Kidney (tissue), 13 donors: ENCODE measurements at regions not wholly inside any gene's neighbourhood (a gene's known extent, or its start where the extent isn't known, plus 50 kb on each side); places are given as distances from the start of the nearest gene placed in this dataset.

Source experiments
- DNase-seq, 5 donors: peaks; one replicate each; pipeline ENCODE4 v3.0.0-alpha.2; 2013 to 2020
- FAIRE-seq: peaks from 2 replicates; lab custom pipeline; 2012; peaks lifted over from hg19 to GRCh38; lab: Jason Lieb, UNC
- H3K27ac ChIP-seq, 2 donors: one replicate each; pipeline ENCODE4 v1.7.0; 2013; ENCODE audit warnings: low read depth in 2 of 2, low read length in 2 of 2, inconsistent platforms in 1 of 2
- H3K27me3 ChIP-seq: one replicate; pipeline ENCODE4 v1.7.1; 2013; ENCODE audit warnings: low read length, inconsistent platforms; ENCODE audit not compliant: control insufficient read depth, insufficient read depth
- H3K36me3 ChIP-seq, 3 donors: one replicate each; pipeline versions ENCODE4 v1.7.0 to v1.7.1; 2013; ENCODE audit warnings: low read length in 3 of 3, control low read depth in 1 of 3, inconsistent platforms in 1 of 3; ENCODE audit not compliant: insufficient read depth in 3 of 3, control insufficient read depth in 2 of 3
- H3K4me1 ChIP-seq, 3 donors: one replicate each; pipeline versions ENCODE4 v1.7.0 to v1.7.1; 2013; ENCODE audit warnings: low read length in 3 of 3, inconsistent platforms in 1 of 3, low read depth in 1 of 3; ENCODE audit not compliant: control insufficient read depth in 2 of 3, insufficient read depth in 2 of 3
- H3K4me3 ChIP-seq, 3 donors: one replicate each; pipeline versions ENCODE4 v1.7.0 to v1.8.1; 2013; ENCODE audit warnings: low read length in 3 of 3, control low read depth in 1 of 3, inconsistent platforms in 1 of 3
- H3K9ac ChIP-seq, 3 donors: one replicate each; pipeline versions ENCODE4 v1.7.0 to v1.7.1; 2013; ENCODE audit warnings: low read length in 3 of 3, control low read depth in 1 of 3, inconsistent platforms in 1 of 3
- H3K9me3 ChIP-seq, 3 donors: one replicate each; pipeline versions ENCODE4 v1.7.0 to v1.7.1; 2013; ENCODE audit warnings: low read length in 3 of 3, control low read depth in 1 of 3, inconsistent platforms in 1 of 3; ENCODE audit not compliant: control insufficient read depth in 2 of 3, insufficient read depth in 1 of 3
- intact Hi-C: fragments of 100-400 bp; cut with DNase I; formaldehyde crosslinking; loops from one replicate; pipeline ENCODE4 v1.11.1; 2022
- TF ChIP-seq, protein P1 (sequence below): IDR thresholded peaks from 3 replicates; pipeline ENCODE4 v1.5.1; 2012; ENCODE audit warnings: mild to moderate bottlenecking, moderate library complexity, borderline replicate concordance; ENCODE audit not compliant: insufficient read depth; ENCODE audit errors: extremely low read depth
- donor health status: control.
- donor health status: control.
- donor health status: control.
- donor health status: control.
- donor health status: control.
- donor health status: DM: yes; HTN: yes; CAD: no.
- donor health status: Normal renal cell carcinoma (clear cell type).

DNA sequence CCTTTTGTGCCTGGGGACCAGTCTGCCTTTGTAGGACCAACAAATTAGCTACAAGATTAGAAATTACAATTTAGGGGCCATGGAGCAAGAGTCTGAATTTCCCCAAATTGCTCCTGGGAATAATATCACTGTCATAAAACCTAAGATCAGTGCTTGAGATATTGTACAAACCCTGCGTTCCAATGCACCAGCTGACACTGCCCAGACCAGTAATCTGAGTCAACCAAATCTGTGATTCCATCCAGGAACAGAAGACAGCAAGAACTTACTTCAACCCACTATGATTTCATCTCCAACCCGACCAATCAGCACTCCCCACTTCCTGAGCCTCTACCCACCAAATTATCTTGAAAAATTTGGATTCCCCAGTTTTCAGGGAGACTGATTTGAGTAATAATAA is 1305.0 kb upstream of the NRXN1 start:
- DNase-seq (no peak), FAIRE-seq (no peak)
- no peak overlapping the region for H3K9ac ChIP-seq
- no peak overlapping the region for H3K4me3 ChIP-seq
- H3K27me3 ChIP-seq, result no peaks in the 10 kb centered on the region
- H3K27ac ChIP-seq, result no peak overlapping the region
- no peaks in the 10 kb centered on the region for H3K4me1 ChIP-seq
- H3K36me3 ChIP-seq, result no peaks in the 10 kb centered on the region
- intact Hi-C loops, result no loop called here
- no peaks in the 10 kb centered on the region for H3K9me3 ChIP-seq
- TF ChIP-seq, protein P1, sequence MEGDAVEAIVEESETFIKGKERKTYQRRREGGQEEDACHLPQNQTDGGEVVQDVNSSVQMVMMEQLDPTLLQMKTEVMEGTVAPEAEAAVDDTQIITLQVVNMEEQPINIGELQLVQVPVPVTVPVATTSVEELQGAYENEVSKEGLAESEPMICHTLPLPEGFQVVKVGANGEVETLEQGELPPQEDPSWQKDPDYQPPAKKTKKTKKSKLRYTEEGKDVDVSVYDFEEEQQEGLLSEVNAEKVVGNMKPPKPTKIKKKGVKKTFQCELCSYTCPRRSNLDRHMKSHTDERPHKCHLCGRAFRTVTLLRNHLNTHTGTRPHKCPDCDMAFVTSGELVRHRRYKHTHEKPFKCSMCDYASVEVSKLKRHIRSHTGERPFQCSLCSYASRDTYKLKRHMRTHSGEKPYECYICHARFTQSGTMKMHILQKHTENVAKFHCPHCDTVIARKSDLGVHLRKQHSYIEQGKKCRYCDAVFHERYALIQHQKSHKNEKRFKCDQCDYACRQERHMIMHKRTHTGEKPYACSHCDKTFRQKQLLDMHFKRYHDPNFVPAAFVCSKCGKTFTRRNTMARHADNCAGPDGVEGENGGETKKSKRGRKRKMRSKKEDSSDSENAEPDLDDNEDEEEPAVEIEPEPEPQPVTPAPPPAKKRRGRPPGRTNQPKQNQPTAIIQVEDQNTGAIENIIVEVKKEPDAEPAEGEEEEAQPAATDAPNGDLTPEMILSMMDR, result no peak

- no peak for FAIRE-seq
- intact Hi-C loops, result no loop called here
Measured at GRCh38 chr2:52335727-52336126, 1303.8 kb upstream of the NRXN1 start.

DNA sequence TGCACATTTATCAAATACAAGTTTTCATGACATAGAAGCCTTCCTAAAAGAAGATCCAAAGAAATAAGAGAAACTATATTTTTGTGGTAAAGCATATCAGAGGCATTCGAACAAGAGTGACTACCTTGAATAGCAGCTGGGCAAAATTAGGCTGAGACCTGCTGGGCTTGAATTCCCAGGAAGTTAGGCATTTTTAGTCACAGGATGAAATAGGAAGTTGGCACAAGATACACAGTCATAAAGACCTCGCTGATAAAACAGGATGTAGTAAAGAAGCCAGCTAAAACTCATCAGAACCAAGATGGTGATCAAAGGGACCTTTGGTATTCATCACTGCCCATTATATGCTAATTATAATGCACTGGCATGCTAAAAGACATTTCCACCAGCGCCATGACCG is 1302.3 kb upstream of the NRXN1 start:
- intact Hi-C loops, result no loop called here
- Histone ChIP-seq H3K27ac (no peak overlapping the region), H3K9me3 (no peaks in the 10 kb centered on the region), H3K9ac (no peak overlapping the region), H3K36me3 (no peaks in the 10 kb centered on the region), H3K27me3 (no peaks in the 10 kb centered on the region), H3K4me3 (no peak overlapping the region), H3K4me1 (no peaks in the 10 kb centered on the region)
- DNase-seq, result no peak
- no peak for FAIRE-seq
- TF ChIP-seq, protein P1, result no peak

More at GRCh38 chr2:52335727-52336126, 1303.8 kb upstream of the NRXN1 start:
- TF ChIP-seq, protein P1, result no peak
- DNase-seq, result no peak
- Histone ChIP-seq H3K4me3 (no peak overlapping the region), H3K9ac (no peak overlapping the region), H3K9me3 (no peaks in the 10 kb centered on the region), H3K27me3 (no peaks in the 10 kb centered on the region), H3K4me1 (no peaks in the 10 kb centered on the region), H3K36me3 (no peaks in the 10 kb centered on the region), H3K27ac (no peak overlapping the region)

GRCh38 chr2:52327641-52328040 is 1295.7 kb upstream of the NRXN1 start:
- DNase-seq (no peak), FAIRE-seq (no peak)
- Histone ChIP-seq H3K4me3 (no peak overlapping the region), H3K4me1 (no peaks in the 10 kb centered on the region), H3K27ac (no peak overlapping the region), H3K9me3 (peaks cover 0 to 4% (median 0%) of the 10 kb centered on the region in 3 donors), H3K27me3 (no peaks in the 10 kb centered on the region), H3K36me3 (no peaks in the 10 kb centered on the region), H3K9ac (no peak overlapping the region)
- intact Hi-C loops, result no loop called here
- TF ChIP-seq, protein P1, result no peak
